Central memory CD4-positive, alpha-beta T cell (primary cell): ENCODE measurements at regions not wholly inside any gene's neighbourhood (a gene's known extent, or its start where the extent isn't known, plus 50 kb on each side); places are given as distances from the start of the nearest gene placed in this dataset.

ENCODE experiments used
- DNase-seq: peaks from one replicate; pipeline ENCODE4 v3.0.0; 2022

- no peak for DNase-seq
These were observed 255.8 kb downstream of the ANAPC1 start for GRCh38 chr2:111628221-111628620.

GRCh38 chr2:111629983-111630382 is 254.0 kb downstream of the ANAPC1 start:
- no peak for DNase-seq

- DNase-seq = no peak
These were observed 251.3 kb downstream of the ANAPC1 start for GRCh38 chr2:111632661-111633060.

GRCh38 chr2:111633189-111633588 is 250.8 kb downstream of the ANAPC1 start:
- DNase-seq = no peak

- DNase-seq = no peak
These were observed 250.3 kb downstream of the ANAPC1 start for GRCh38 chr2:111633643-111634042.

GRCh38 chr2:111634050-111634794 is 249.8 kb downstream of the ANAPC1 start:
- DNase-seq = no peak

- no peak for DNase-seq
These were observed 248.9 kb downstream of the ANAPC1 start for GRCh38 chr2:111634995-111635538.

GRCh38 chr2:111636905-111637304 is 247.1 kb downstream of the ANAPC1 start:
- no peak for DNase-seq

GRCh38 chr2:111638274-111638877 is 245.6 kb downstream of the ANAPC1 start:
- DNase-seq = no peak

- no peak for DNase-seq
These were observed 243.5 kb downstream of the ANAPC1 start for GRCh38 chr2:111640480-111640879.

- DNase-seq = no peak
These were observed 241.2 kb downstream of the ANAPC1 start for GRCh38 chr2:111642586-111643327.

- no peak for DNase-seq
These were observed 240.2 kb downstream of the ANAPC1 start for GRCh38 chr2:111643759-111644158.

GRCh38 chr2:111647359-111647758 is 236.6 kb downstream of the ANAPC1 start:
- no peak for DNase-seq

- no peak for DNase-seq
These were observed 232.0 kb downstream of the ANAPC1 start for GRCh38 chr2:111652038-111652437.

- DNase-seq = no peak
These were observed 231.3 kb downstream of the ANAPC1 start for GRCh38 chr2:111652681-111653080.

GRCh38 chr2:111653103-111653624 is 230.8 kb downstream of the ANAPC1 start:
- DNase-seq = no peak

- no peak for DNase-seq
These were observed 230.1 kb downstream of the ANAPC1 start for GRCh38 chr2:111653913-111654312.

- no peak for DNase-seq
These were observed 229.2 kb downstream of the ANAPC1 start for GRCh38 chr2:111654829-111655228.

GRCh38 chr2:111656436-111656835 is 227.6 kb downstream of the ANAPC1 start:
- DNase-seq = no peak

GRCh38 chr2:111656894-111657293 is 227.1 kb downstream of the ANAPC1 start:
- DNase-seq = no peak

GRCh38 chr2:111657351-111657975 is 226.5 kb downstream of the ANAPC1 start:
- no peak for DNase-seq
